Breast epithelium (tissue), 4 donors: ENCODE measurements at regions not wholly inside any gene's neighbourhood (a gene's known extent, or its start where the extent isn't known, plus 50 kb on each side); places are given as distances from the start of the nearest gene placed in this dataset.

Experiments
- DNase-seq, 2 donors: peaks; one replicate each; pipeline ENCODE4 v3.0.0-alpha.2; 2019; ENCODE audit warnings: low spot score in 2 of 2
- H3K27ac ChIP-seq, 2 donors: fragments of 200-600 bp; sonication (generic) in 1 of 2; one replicate each; pipeline ENCODE4 v1.5.1; 2016 to 2019; ENCODE audit warnings: mild to moderate bottlenecking in 1 of 2
- H3K27me3 ChIP-seq, 2 donors: fragments of 200-600 bp; sonication (generic) in 1 of 2; one replicate each; pipeline versions ENCODE4 v1.5.1 to v1.6.0; 2017 to 2019; ENCODE audit warnings: control low read depth in 1 of 2, mild to moderate bottlenecking in 1 of 2
- H3K36me3 ChIP-seq: fragments of 200-600 bp; one replicate; pipeline ENCODE4 v1.5.1; 2019
- H3K4me1 ChIP-seq, 2 donors: fragments of 200-600 bp; sonication (generic); one replicate each; pipeline ENCODE4 v1.5.1; 2016 to 2019; ENCODE audit warnings: control low read depth in 1 of 2
- H3K4me3 ChIP-seq, 3 donors: fragments of 200-600 bp; sonication (generic); 1 replicate in 2 of 3; 2 replicates in 1 of 3; pipeline ENCODE4 v1.5.1; 2016 to 2019; ENCODE audit warnings: mild to moderate bottlenecking in 3 of 3, moderate library complexity in 2 of 3
- H3K9me3 ChIP-seq, 2 donors: fragments of 200-600 bp; sonication (generic) in 1 of 2; one replicate each; pipeline ENCODE4 v1.5.1; 2016 to 2019; ENCODE audit warnings: control low read depth in 1 of 2
- POLR2A ChIP-seq: fragments of 450-650 bp; IDR thresholded peaks from one replicate; pipeline ENCODE4 v1.6.1; 2016; ENCODE audit warnings: antibody characterized with exemption, mild to moderate bottlenecking, moderate library complexity
- POLR2AphosphoS5 ChIP-seq, 3 donors: sonication (generic); formaldehyde crosslinking; IDR thresholded peaks; one replicate each; pipeline ENCODE4 v1.6.1; 2017; ENCODE audit warnings: antibody characterized with exemption in 3 of 3
- intact Hi-C: fragments of 100-400 bp; cut with DNase I; formaldehyde crosslinking; loops from one replicate; pipeline ENCODE4 v1.15.1; 2023; ENCODE audit warnings: low total_unique reads
- TF ChIP-seq, protein P1 (sequence below), 3 donors: fragments of 450-650 bp; IDR thresholded peaks; one replicate each; pipeline ENCODE4 v1.5.1; 2016 to 2017; ENCODE audit warnings: antibody characterized with exemption in 3 of 3, mild to moderate bottlenecking in 3 of 3, moderate library complexity in 3 of 3

DNA sequence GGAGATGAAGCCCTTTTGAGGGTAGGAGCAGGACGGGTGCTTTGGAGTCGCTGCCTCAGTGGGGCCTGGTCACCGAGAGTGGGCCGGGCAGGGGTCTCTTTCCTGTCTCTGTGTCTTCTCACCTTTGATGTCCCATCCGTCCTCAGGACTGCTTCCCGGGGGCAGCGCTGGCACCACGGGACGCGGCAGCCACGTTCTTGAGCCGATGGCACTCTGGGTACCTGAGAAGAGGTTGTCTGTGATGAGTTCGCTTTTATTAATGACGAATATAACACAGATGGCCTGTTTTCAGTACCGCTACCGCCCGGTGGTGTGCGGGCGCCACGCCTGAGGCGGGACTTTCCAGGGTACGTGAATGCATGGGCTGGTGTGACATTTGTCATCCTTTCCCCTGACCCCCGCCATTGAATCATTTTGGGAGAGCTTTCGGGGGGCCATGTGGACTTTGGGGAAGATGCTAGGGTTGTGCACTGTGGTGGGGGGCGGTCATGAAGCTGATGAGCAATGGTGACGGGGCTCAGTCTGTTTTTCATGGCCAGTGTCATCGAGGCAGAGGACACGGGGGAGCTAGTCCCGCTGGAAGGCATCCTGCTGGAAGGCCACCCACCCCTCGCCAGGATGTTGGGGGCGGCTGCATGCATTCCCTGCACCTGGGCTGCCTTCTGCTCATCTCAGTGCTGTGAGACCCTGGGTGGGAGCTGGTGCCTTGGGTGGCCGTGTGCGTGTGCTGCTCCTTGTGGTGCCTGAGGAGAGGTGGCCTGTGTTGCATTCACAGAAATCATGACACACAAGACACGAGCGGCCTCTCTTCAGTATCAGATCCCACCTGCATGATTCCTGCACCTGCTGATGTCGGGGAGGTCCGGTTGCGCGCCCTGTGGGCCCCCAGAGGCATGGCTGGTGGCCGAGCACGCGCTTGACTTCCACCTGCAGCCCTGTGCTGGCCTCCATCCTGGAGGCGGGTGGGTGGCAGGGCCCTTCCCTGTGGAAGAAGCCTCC is 162.5 kb upstream of the RTL1 start:
- Histone ChIP-seq H3K4me1 (no peaks in the 10 kb centered on the region), H3K4me3 (no peak overlapping the region), H3K27ac (no peak overlapping the region), H3K27me3 (no peaks in the 10 kb centered on the region), H3K36me3 (no peaks in the 10 kb centered on the region), H3K9me3 (no peaks in the 10 kb centered on the region)
- DNase-seq = peak in 1 of 2 donors; percentile 34
- TF ChIP-seq POLR2AphosphoS5 (IDR thresholded peaks at IDR 0.05) (no peak), POLR2A (no peak)
- TF ChIP-seq, protein P1, sequence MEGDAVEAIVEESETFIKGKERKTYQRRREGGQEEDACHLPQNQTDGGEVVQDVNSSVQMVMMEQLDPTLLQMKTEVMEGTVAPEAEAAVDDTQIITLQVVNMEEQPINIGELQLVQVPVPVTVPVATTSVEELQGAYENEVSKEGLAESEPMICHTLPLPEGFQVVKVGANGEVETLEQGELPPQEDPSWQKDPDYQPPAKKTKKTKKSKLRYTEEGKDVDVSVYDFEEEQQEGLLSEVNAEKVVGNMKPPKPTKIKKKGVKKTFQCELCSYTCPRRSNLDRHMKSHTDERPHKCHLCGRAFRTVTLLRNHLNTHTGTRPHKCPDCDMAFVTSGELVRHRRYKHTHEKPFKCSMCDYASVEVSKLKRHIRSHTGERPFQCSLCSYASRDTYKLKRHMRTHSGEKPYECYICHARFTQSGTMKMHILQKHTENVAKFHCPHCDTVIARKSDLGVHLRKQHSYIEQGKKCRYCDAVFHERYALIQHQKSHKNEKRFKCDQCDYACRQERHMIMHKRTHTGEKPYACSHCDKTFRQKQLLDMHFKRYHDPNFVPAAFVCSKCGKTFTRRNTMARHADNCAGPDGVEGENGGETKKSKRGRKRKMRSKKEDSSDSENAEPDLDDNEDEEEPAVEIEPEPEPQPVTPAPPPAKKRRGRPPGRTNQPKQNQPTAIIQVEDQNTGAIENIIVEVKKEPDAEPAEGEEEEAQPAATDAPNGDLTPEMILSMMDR (IDR thresholded peaks at IDR 0.05) = no peak
- intact Hi-C loops = no loop called here

DNA sequence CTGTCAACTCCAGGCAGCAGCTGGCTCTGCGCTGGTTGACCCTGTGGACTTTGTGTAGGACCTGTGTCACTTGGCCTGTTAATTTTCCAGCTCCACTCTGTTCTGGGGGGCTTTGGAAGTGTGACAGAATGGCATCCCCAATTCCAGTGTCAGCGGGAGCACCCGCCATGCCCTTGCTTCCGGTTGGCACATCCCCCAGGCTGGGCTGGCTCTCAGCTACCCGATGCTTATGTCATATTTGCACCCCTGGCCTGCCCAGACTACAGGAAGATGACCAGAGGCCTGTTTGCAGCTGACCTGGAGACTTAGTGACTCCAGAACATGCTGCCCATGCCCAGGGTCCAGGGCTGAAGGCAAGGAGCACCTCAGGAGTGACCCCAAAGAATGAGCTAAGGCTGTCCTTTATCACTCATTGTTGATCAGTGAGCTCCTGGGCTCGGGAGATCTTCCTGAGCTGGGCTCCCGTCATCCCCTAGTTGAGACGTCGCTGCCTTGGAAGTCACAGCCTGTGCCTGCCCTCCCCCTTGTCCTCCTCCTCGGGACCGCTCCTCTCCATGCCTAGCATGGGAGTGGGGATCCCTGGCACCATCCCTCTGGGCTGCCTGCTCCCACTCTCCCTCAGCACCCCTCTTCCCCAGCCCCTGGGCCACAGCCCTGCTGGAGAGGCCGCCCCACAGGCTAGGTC is 163.4 kb upstream of the RTL1 start:
- no peaks in the 10 kb centered on the region for H3K27me3 ChIP-seq
- DNase-seq = peak in 1 of 2 donors; percentile 35
- intact Hi-C loops = no loop called here
- H3K9me3 ChIP-seq = no peaks in the 10 kb centered on the region
- no peak overlapping the region for H3K4me3 ChIP-seq
- H3K36me3 ChIP-seq = no peaks in the 10 kb centered on the region
- TF ChIP-seq POLR2AphosphoS5 (IDR thresholded peaks at IDR 0.05) (no peak), POLR2A (no peak)
- TF ChIP-seq, protein P1 (IDR thresholded peaks at IDR 0.05) = no peak
- no peak overlapping the region for H3K27ac ChIP-seq
- no peaks in the 10 kb centered on the region for H3K4me1 ChIP-seq

DNA sequence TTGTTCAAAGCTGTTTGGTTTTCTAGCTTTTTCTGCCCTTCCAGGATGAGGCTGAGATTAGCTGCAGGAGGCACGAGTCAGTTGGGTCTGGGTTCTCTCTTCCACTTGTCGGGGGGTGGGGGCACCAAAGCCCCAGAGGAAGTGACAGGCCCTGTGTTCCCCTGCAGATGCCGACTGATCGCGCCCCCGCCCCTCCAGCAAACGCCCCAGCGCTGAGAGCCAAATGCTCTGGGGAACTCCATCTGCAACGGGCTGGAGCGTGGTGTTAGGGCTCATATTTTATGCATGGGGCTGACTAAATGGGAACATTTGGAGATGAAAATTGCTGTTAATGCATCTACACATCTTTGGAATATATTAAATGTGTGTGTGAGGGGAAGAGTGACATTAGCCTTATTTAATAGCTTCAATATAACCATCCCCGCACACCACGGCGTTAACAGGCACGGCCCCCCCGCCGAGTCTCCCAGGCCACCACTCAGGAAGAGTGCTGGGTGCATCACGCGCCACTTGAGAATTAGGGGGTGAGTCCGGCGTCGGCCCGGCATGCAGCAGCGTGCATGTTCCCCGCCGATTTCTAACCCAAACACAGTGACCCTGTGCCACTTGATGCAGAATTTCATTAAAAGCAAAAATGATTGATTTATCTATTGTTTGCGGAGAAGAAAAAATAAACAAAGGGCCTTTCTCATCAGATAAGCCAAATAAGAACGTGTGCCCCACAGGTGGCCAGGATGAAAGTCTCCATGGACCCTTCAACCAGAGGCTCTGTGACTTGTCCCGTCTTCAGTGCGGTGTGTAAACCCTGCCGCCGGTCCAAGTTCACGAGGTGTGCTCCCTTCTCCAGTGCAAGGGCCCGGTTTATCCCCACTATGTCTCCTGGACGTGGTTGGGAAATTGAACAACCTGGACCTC is 165.0 kb upstream of the RTL1 start:
- no peak overlapping the region for H3K27ac ChIP-seq
- intact Hi-C loops = no loop called here

DNA sequence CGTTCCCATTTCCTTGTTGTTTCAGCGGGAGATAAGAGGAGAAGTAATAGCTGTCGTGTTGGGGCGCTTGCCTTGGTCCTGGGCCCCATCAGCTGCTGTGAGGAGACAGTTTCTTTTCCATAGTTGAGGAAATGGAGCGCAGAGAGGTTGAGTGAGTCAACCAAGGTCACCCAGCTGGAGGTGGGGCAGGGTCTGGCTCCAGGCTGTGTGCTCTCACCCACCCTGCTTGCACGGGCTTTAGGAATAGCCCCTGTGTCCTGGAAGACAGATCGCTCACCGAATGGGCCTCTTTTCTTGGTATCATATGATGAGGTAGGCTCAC is 165.7 kb upstream of the RTL1 start:
- intact Hi-C loops = no loop called here
- no peaks in the 10 kb centered on the region for H3K36me3 ChIP-seq
- TF ChIP-seq POLR2AphosphoS5 (IDR thresholded peaks at IDR 0.05) (no peak), POLR2A (no peak)
- TF ChIP-seq, protein P1 (IDR thresholded peaks at IDR 0.05) = no peak
- H3K27ac ChIP-seq = no peak overlapping the region
- no peaks in the 10 kb centered on the region for H3K9me3 ChIP-seq
- no peak overlapping the region for H3K4me3 ChIP-seq
- no peaks in the 10 kb centered on the region for H3K27me3 ChIP-seq
- DNase-seq = no peak
- peaks cover 0 to 3% of the 10 kb centered on the region in 2 donors for H3K4me1 ChIP-seq

More for the DNA sequence above, 165.0 kb upstream of the RTL1 start:
- Histone ChIP-seq H3K27me3 (no peaks in the 10 kb centered on the region), H3K4me3 (no peak overlapping the region), H3K9me3 (no peaks in the 10 kb centered on the region), H3K4me1 (peaks cover 0 to 1% of the 10 kb centered on the region in 2 donors), H3K36me3 (no peaks in the 10 kb centered on the region)
- peak in 1 of 2 donors; percentile 43 for DNase-seq
- TF ChIP-seq POLR2A = no peak
- no peak for TF ChIP-seq POLR2AphosphoS5 (IDR thresholded peaks at IDR 0.05)
- TF ChIP-seq, protein P1 (IDR thresholded peaks at IDR 0.05) = no peak
